NCI-H2107 treated with DMSO at 0.1 percent for 48 hours (cell line): ENCODE measurements at regions not wholly inside any gene's neighbourhood (a gene's known extent, or its start where the extent isn't known, plus 50 kb on each side); places are given as distances from the start of the nearest gene placed in this dataset.

ENCODE experiments used
- DNase-seq: peaks from one replicate; lab custom pipeline; 2025; ENCODE audit not compliant: unreplicated experiment; lab: John Stamatoyannopoulos, UW

- DNase-seq: no peak
Measured at GRCh38 chr5:129322968-129323367, 137.1 kb upstream of the ADAMTS19 start.

GRCh38 chr5:129341306-129341705 is 118.8 kb upstream of the ADAMTS19 start:
- no peak for DNase-seq

- DNase-seq: no peak
Measured at GRCh38 chr5:129342796-129343195, 117.3 kb upstream of the ADAMTS19 start.

- DNase-seq: no peak
Measured at GRCh38 chr5:129345213-129345924, 114.7 kb upstream of the ADAMTS19 start.

- DNase-seq: no peak
Measured at GRCh38 chr5:129356846-129357245, 103.3 kb upstream of the ADAMTS19 start.

GRCh38 chr5:129358069-129358468 is 102.0 kb upstream of the ADAMTS19 start:
- DNase-seq: no peak

- no peak for DNase-seq
Measured at GRCh38 chr5:129359450-129359849, 100.6 kb upstream of the ADAMTS19 start.

GRCh38 chr5:129361441-129362025 is 98.6 kb upstream of the ADAMTS19 start:
- DNase-seq: no peak

- no peak for DNase-seq
Measured at GRCh38 chr5:129362456-129362855, 97.6 kb upstream of the ADAMTS19 start.

- DNase-seq: no peak
Measured at GRCh38 chr5:129363991-129364390, 96.1 kb upstream of the ADAMTS19 start.

- no peak for DNase-seq
Measured at GRCh38 chr5:129367883-129368282, 92.2 kb upstream of the ADAMTS19 start.

GRCh38 chr5:129372025-129372424 is 88.1 kb upstream of the ADAMTS19 start:
- DNase-seq: no peak

GRCh38 chr5:129377504-129377903 is 82.6 kb upstream of the ADAMTS19 start:
- peak; percentile 18 for DNase-seq

- DNase-seq: no peak
Measured at GRCh38 chr5:129378961-129379360, 81.1 kb upstream of the ADAMTS19 start.

GRCh38 chr5:129379406-129379805 is 80.7 kb upstream of the ADAMTS19 start:
- no peak for DNase-seq

- DNase-seq: no peak
Measured at GRCh38 chr5:129382921-129383672, 77.0 kb upstream of the ADAMTS19 start.

GRCh38 chr5:129384193-129384592 is 75.9 kb upstream of the ADAMTS19 start:
- no peak for DNase-seq

GRCh38 chr5:129384736-129385135 is 75.4 kb upstream of the ADAMTS19 start:
- DNase-seq: no peak

- no peak for DNase-seq
Measured at GRCh38 chr5:129387944-129388343, 72.2 kb upstream of the ADAMTS19 start.

GRCh38 chr5:129392681-129393080 is 67.4 kb upstream of the ADAMTS19 start:
- no peak for DNase-seq

- DNase-seq: no peak
Measured at GRCh38 chr5:129395247-129395646, 64.9 kb upstream of the ADAMTS19 start.

GRCh38 chr5:129398026-129398678 is 61.9 kb upstream of the ADAMTS19 start:
- DNase-seq: no peak
